Gastroesophageal sphincter (tissue), 4 donors: ENCODE measurements at regions not wholly inside any gene's neighbourhood (a gene's known extent, or its start where the extent isn't known, plus 50 kb on each side); places are given as distances from the start of the nearest gene placed in this dataset.

Source experiments
- ATAC-seq: fragments of 150-250 bp; one replicate; pipeline ENCODE4 v1.9.1; 2016; ENCODE audit warnings: mild to moderate bottlenecking, moderate library complexity
- H3K27ac ChIP-seq, 4 donors: fragments of 200-600 bp; sonication (generic) in 3 of 4; 1 replicate in 3 of 4; 2 replicates in 1 of 4; pipeline ENCODE4 v1.5.1; 2016 to 2019
- H3K27me3 ChIP-seq: fragments of 200-600 bp; sonication (generic); one replicate; pipeline ENCODE4 v1.5.1; 2019
- H3K36me3 ChIP-seq, 2 donors: fragments of 200-600 bp; sonication (generic); one replicate each; pipeline ENCODE4 v1.5.1; 2019; ENCODE audit warnings: control low read depth in 1 of 2
- H3K4me1 ChIP-seq, 3 donors: fragments of 200-600 bp; sonication (generic); 1 replicate in 2 of 3; 2 replicates in 1 of 3; pipeline ENCODE4 v1.5.1; 2016 to 2019; ENCODE audit warnings: control low read depth in 2 of 3
- H3K4me3 ChIP-seq, 2 donors: fragments of 200-600 bp; sonication (generic); one replicate each; pipeline ENCODE4 v1.5.1; 2019; ENCODE audit warnings: mild to moderate bottlenecking in 1 of 2, moderate library complexity in 1 of 2
- H3K9me3 ChIP-seq, 3 donors: fragments of 200-600 bp; sonication (generic); one replicate each; pipeline ENCODE4 v1.5.1; 2017 to 2019; ENCODE audit warnings: control low read depth in 2 of 3
- CTCF ChIP-seq, 4 experiments: fragments of 200-600 bp in 2 of 4; fragments of 450-650 bp in 2 of 4; sonication (generic) in 1 of 4; IDR thresholded peaks; one replicate each; pipeline ENCODE4 v1.5.1; 2017 to 2019; ENCODE audit warnings: antibody characterized with exemption in 4 of 4, mild to moderate bottlenecking in 2 of 4, moderate library complexity in 2 of 4
- EP300 ChIP-seq: sonication (generic); formaldehyde crosslinking; IDR thresholded peaks from one replicate; pipeline ENCODE4 v1.6.1; 2017; ENCODE audit warnings: antibody characterized with exemption, mild to moderate bottlenecking
- POLR2A ChIP-seq, 2 donors: fragments of 450-650 bp; IDR thresholded peaks; one replicate each; pipeline ENCODE4 v1.6.1; 2017; ENCODE audit warnings: antibody characterized with exemption in 2 of 2, mild to moderate bottlenecking in 2 of 2, moderate library complexity in 1 of 2
- POLR2AphosphoS5 ChIP-seq: sonication (generic); formaldehyde crosslinking; IDR thresholded peaks from one replicate; pipeline ENCODE4 v1.6.1; 2017; ENCODE audit warnings: antibody characterized with exemption
- WGBS, 2 donors: methylation state at CpG; one replicate each; pipeline ENCODE4 v1.1.5; 2018; ENCODE audit warnings: low coverage in 1 of 2; 5-methylcytosine and 5-hydroxymethylcytosine counted together

GRCh38 chr2:180705551-180705950, 274.9 kb upstream of the UBE2E3 start:
- Histone ChIP-seq H3K9me3 (no peaks in the 10 kb centered on the region), H3K27me3 (no peaks in the 10 kb centered on the region), H3K36me3 (no peaks in the 10 kb centered on the region), H3K4me3 (no peak overlapping the region), H3K27ac (no peak overlapping the region), H3K4me1 (no peaks in the 10 kb centered on the region)
- ATAC-seq = no peak
- TF ChIP-seq POLR2AphosphoS5 = no peak
- 100% methylated on average over 1 of the region's 1 CpG for WGBS, 2 donors

- TF ChIP-seq POLR2AphosphoS5 (no peak), CTCF (IDR thresholded peaks at IDR 0.05) (no peak), POLR2A (IDR thresholded peaks at IDR 0.05) (no peak), EP300 (no peak)
- no peak overlapping the region for H3K4me3 ChIP-seq
- no peaks in the 10 kb centered on the region for H3K27me3 ChIP-seq
- no peak overlapping the region for H3K27ac ChIP-seq
- no peaks in the 10 kb centered on the region for H3K36me3 ChIP-seq
- no peaks in the 10 kb centered on the region for H3K9me3 ChIP-seq
- ATAC-seq = no peak
- no peaks in the 10 kb centered on the region for H3K4me1 ChIP-seq
These were observed 275.3 kb upstream of the UBE2E3 start for GRCh38 chr2:180705122-180705521.

DNA sequence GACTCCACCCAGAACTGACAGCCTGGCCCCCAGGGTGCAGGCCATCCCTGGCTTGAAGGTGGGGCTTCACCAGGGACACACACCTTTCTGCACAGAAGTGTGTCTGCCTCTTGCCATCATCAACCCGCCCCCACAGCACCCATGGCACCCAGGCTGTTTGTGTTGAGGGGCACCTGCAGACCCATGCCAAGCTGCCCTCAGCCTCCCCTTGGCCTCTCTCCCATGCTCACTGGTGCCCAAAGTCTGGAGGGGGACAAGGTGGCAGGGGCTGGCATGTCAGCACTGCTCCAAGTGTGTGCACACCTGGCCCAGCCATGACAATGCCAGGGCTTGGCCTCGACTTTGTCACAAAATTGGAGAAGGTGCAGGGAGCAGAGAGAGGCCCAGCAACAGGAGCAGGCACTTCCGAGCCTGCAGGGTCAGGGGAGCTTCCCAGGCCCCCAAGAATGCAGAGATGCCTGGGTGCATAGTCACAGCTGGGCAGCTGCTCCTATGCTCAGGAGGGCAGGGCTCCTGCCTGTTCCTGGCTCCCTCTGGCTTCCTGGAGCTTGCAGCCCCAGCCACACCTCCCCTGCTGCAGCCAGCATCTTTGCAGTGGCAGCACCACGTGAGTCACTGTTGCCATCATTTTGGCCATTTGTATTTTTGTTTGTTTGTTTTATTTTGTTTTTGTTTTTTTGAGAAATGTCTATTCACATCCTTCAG, 280.6 kb upstream of the UBE2E3 start:
- no peaks in the 10 kb centered on the region for H3K27me3 ChIP-seq
- H3K36me3 ChIP-seq = no peaks in the 10 kb centered on the region
- H3K4me1 ChIP-seq = no peaks in the 10 kb centered on the region
- H3K4me3 ChIP-seq = no peak overlapping the region
- ATAC-seq = no peak
- H3K9me3 ChIP-seq = no peaks in the 10 kb centered on the region
- 70 to 83% methylated on average over 1 of the region's 4 CpGs for WGBS, 2 donors
- H3K27ac ChIP-seq = no peak overlapping the region
- TF ChIP-seq POLR2A (IDR thresholded peaks at IDR 0.05) (no peak), CTCF (IDR thresholded peaks at IDR 0.05) (no peak), POLR2AphosphoS5 (no peak), EP300 (no peak)

DNA sequence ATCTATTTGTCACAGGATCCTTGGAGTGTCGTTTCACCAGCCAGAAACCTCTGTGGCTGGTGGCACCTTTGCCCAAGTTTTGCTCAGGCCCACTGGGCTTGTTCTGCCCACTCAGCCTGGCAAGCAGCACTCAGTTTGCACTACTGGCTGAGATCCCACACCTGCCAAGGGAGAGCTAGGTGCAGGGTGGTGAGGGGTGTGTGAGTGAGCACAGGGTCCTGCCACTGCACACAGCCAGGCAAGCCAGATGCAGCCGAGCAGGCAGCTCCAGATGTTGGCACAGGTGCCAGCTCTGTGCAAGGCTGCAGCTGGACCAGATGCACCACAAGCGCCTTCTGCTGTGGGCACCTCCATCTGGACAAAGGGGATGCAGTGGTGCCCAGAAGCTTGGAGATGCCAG, 281.7 kb upstream of the UBE2E3 start:
- no peaks in the 10 kb centered on the region for H3K4me1 ChIP-seq
- H3K27ac ChIP-seq = no peak overlapping the region
- no peaks in the 10 kb centered on the region for H3K9me3 ChIP-seq
- no peak for ATAC-seq
- H3K27me3 ChIP-seq = no peaks in the 10 kb centered on the region
- TF ChIP-seq EP300 (no peak), POLR2A (IDR thresholded peaks at IDR 0.05) (no peak), CTCF (IDR thresholded peaks at IDR 0.05) (no peak), POLR2AphosphoS5 (no peak)
- H3K4me3 ChIP-seq = no peak overlapping the region
- WGBS, 2 donors = no CpG with 5 or more reads among the region's 3 CpGs
- no peaks in the 10 kb centered on the region for H3K36me3 ChIP-seq

GRCh38 chr2:180695586-180696401, 284.6 kb upstream of the UBE2E3 start:
- H3K4me3 ChIP-seq = no peak overlapping the region

More at GRCh38 chr2:180695586-180696401, 284.6 kb upstream of the UBE2E3 start:
- no peaks in the 10 kb centered on the region for H3K27me3 ChIP-seq
- no peak overlapping the region for H3K27ac ChIP-seq
- no peaks in the 10 kb centered on the region for H3K36me3 ChIP-seq
- 31 to 75% methylated on average over 5 of the region's 5 CpGs for WGBS, 2 donors
- H3K9me3 ChIP-seq = no peaks in the 10 kb centered on the region
- no peak for TF ChIP-seq CTCF (IDR thresholded peaks at IDR 0.05)
- TF ChIP-seq POLR2AphosphoS5 = no peak
- no peak for TF ChIP-seq POLR2A (IDR thresholded peaks at IDR 0.05)
- no peak for TF ChIP-seq EP300
- H3K4me1 ChIP-seq = no peaks in the 10 kb centered on the region
- ATAC-seq = no peak
